T47D (cell line): ENCODE measurements at regions not wholly inside any gene's neighbourhood (a gene's known extent, or its start where the extent isn't known, plus 50 kb on each side); places are given as distances from the start of the nearest gene placed in this dataset.

Experiments
- DNase-seq, 2 experiments: peaks; one replicate each; pipeline versions ENCODE4 v3.0.0 to v3.0.0-alpha.2; 2011 to 2012; ENCODE audit warnings: low read depth in 1 of 2, low spot score in 1 of 2
- JUND ChIP-seq: IDR thresholded peaks from 2 replicates; pipeline ENCODE4 v1.6.1; 2012; ENCODE audit warnings: low read depth
- in situ Hi-C: cut with HindIII; loops from 2 replicates; pipeline ENCODE4 v1.10.0; 2016; ENCODE audit warnings: low sequenced_read_pairs, low pct_unique_long_range_greater_than_20kb

DNA sequence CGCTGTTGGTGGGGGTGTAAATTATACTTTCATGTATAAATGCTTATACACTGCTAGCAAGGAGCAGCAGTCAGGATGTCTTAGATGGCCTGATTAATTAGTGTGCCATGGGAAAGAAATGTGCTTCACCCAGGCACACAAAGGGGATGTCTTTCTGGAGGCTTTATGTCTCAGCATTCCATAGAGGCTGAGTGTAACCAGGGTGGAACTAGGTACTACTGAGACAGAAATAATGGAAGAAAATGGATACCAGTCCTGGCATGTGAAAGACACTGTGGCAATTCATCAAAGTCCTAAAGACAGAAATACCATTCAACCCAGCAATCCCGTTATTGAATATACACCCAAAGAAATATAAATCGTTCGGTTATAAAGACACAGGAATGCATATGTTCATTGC, 52.5 kb downstream of the PF4 start:
- TF ChIP-seq JUND, result no peak
- in situ Hi-C loops, result no loop called here
- no peak for DNase-seq

DNA sequence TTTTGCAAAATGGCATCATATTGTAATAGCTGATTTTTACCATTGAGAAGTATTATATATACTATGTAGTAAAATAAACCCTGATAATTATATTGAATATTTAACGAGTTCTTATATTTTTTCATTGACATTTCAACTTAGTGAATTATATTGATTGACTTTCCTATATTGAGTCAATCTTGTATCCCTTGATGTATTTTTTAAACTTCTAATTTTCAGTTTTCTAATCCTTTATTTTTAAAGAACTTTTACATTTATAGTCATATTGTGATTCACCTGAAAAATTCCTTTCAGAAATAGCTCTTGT, 54.4 kb downstream of the CXCL1 start:
- no peak for TF ChIP-seq JUND
- in situ Hi-C loops, result no loop called here
- DNase-seq, result no peak

DNA sequence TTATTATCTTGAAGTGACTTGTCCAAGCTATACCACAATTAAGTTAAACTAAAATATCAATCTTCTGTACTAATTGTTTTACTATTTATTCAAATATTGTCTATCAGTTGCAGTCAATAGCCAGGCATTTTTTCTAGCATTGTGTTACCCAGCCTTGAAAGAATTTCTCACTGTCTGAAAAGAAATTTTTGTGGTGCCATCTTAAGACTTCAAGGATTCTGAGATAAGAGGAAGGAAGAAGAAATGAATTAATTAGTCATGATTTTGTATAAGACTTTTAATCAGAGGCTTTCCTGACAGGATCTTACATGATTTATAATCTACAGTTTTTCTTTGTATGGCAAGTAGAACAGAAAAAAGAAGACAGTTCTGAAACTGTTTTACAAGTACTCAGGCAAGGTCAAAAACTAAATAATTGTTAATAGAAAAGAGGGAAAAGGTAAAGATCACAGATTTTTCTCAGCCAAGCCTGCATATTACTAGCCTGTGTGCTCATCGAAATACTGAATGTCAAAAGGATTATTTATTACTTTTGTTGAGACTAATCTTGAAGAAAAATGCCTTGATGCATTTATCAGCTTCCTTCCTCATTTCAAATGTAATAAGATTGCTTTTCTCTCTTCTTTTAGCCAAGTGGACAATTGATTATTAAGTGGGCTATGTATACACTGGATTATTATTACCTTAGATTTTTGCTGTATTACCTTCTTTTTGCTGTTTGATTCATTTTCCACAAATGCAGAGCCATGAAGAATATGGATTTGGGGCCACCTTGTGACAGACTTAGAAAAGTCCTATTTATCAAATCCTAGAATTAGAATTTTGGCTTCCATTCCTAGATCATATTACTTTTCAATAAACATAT, 53.8 kb downstream of the CXCL1 start:
- no peak for TF ChIP-seq JUND
- peak in 1 of 2 experiments; percentile 4 for DNase-seq
- in situ Hi-C loops, result no loop called here

DNA sequence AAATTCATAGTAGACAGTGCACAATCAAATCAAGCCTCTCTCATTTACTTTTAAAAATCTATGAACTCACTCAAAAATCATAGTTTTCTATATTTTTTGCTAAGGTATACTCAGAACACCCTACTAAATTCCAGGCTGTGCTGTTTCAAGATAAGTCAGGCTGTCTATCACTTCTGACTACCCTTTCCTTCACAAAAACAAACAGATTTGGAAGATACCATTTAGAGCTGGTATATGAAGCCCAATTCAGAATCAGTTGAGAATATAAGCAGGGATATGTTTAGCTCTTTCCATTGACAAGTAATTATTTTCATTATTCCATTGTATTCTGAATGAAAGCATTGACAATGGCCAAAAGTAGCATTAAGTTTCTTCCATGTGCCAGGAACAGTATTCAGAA, 53.1 kb downstream of the CXCL1 start:
- TF ChIP-seq JUND, result no peak
- DNase-seq, result no peak
- in situ Hi-C loops, result no loop called here
